GM12878 (cell line): ENCODE measurements at regions not wholly inside any gene's neighbourhood (a gene's known extent, or its start where the extent isn't known, plus 50 kb on each side); places are given as distances from the start of the nearest gene placed in this dataset.

Source experiments
- BCL11A ChIP-seq: IDR thresholded peaks from 2 replicates; pipeline ENCODE4 v1.6.1; 2011; ENCODE audit warnings: low read depth, low read length
- BRCA1 ChIP-seq: IDR thresholded peaks from 2 replicates; pipeline ENCODE4 v1.6.1; 2011; ENCODE audit warnings: low read depth, low read length, improper control_type of control experiment
- CREB1 ChIP-seq: IDR thresholded peaks from 2 replicates; pipeline ENCODE4 v1.6.1; 2012; ENCODE audit warnings: low read depth, mild to moderate bottlenecking, inconsistent platforms
- JUNB ChIP-seq: IDR thresholded peaks from 2 replicates; pipeline ENCODE4 v1.6.1; 2016; ENCODE audit warnings: antibody characterized with exemption, mild to moderate bottlenecking
- POLR2A ChIP-seq: IDR thresholded peaks from 2 replicates; pipeline ENCODE4 v1.6.1; 2011; ENCODE audit warnings: low read depth, mild to moderate bottlenecking, low read length
- POLR2AphosphoS2 ChIP-seq: IDR thresholded peaks from 2 replicates; pipeline ENCODE4 v1.6.1; 2011; ENCODE audit warnings: low read depth, mild to moderate bottlenecking, low read length, improper control_type of control experiment, moderate library complexity
- SP1 ChIP-seq: IDR thresholded peaks from one replicate; pipeline ENCODE4 v1.6.1; 2011; ENCODE audit warnings: low read depth, low read length
- TCF3 ChIP-seq: IDR thresholded peaks from 2 replicates; pipeline ENCODE4 v1.6.1; 2012; ENCODE audit warnings: low read depth, mild to moderate bottlenecking, low read length, borderline replicate concordance; ENCODE audit not compliant: insufficient read depth
- USF2 ChIP-seq: IDR thresholded peaks from 2 replicates; pipeline ENCODE4 v1.6.1; 2011; ENCODE audit warnings: low read depth, low read length, improper control_type of control experiment, borderline replicate concordance
- TF ChIP-seq, protein P1 (sequence below): IDR thresholded peaks from 2 replicates; pipeline ENCODE4 v1.6.1; 2011; ENCODE audit warnings: low read depth, mild to moderate bottlenecking, low read length, moderate library complexity, borderline replicate concordance; ENCODE audit errors: extremely low read depth
- TF ChIP-seq, protein P2 (sequence below), 3 experiments: IDR thresholded peaks in 2 of 3; conservative IDR thresholded peaks in 1 of 3; 2 replicates each; pipeline ENCODE4 v1.5.1; 2011; ENCODE audit warnings: low read depth in 3 of 3, low read length in 3 of 3, mild to moderate bottlenecking in 3 of 3, control low read depth in 2 of 3, moderate library complexity in 2 of 3, inconsistent platforms in 1 of 3, mixed read lengths in 1 of 3; ENCODE audit not compliant: control insufficient read depth in 2 of 3, insufficient read depth in 1 of 3; ENCODE audit errors: extremely low read depth in 1 of 3
- TF ChIP-seq, protein P3 (sequence below): IDR thresholded peaks from 2 replicates; pipeline ENCODE4 v1.6.1; 2011; ENCODE audit warnings: mild to moderate bottlenecking, low read depth, low read length, moderate library complexity; ENCODE audit not compliant: insufficient replicate concordance
- TF ChIP-seq, protein P4 (sequence below): IDR thresholded peaks from 2 replicates; pipeline ENCODE4 v1.6.1; 2012; ENCODE audit warnings: low read depth, low read length, improper control_type of control experiment

- TF ChIP-seq POLR2A (no peak), BRCA1 (no peak), JUNB (no peak), BCL11A (no peak), CREB1 (no peak), TCF3 (no peak), POLR2AphosphoS2 (no peak), SP1 (no peak), USF2 (no peak)
- TF ChIP-seq, protein P1, sequence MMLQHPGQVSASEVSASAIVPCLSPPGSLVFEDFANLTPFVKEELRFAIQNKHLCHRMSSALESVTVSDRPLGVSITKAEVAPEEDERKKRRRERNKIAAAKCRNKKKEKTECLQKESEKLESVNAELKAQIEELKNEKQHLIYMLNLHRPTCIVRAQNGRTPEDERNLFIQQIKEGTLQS = no peak
- TF ChIP-seq, protein P2, sequence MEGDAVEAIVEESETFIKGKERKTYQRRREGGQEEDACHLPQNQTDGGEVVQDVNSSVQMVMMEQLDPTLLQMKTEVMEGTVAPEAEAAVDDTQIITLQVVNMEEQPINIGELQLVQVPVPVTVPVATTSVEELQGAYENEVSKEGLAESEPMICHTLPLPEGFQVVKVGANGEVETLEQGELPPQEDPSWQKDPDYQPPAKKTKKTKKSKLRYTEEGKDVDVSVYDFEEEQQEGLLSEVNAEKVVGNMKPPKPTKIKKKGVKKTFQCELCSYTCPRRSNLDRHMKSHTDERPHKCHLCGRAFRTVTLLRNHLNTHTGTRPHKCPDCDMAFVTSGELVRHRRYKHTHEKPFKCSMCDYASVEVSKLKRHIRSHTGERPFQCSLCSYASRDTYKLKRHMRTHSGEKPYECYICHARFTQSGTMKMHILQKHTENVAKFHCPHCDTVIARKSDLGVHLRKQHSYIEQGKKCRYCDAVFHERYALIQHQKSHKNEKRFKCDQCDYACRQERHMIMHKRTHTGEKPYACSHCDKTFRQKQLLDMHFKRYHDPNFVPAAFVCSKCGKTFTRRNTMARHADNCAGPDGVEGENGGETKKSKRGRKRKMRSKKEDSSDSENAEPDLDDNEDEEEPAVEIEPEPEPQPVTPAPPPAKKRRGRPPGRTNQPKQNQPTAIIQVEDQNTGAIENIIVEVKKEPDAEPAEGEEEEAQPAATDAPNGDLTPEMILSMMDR (IDR thresholded peaks at IDR 0.05 in 2 of 3, conservative IDR thresholded peaks at IDR 0.05 in 1 of 3; ENCODE audit: control insufficient read depth in 2 of 3, extremely low read depth in 1 of 3, insufficient read depth in 1 of 3, low read depth in 3 of 3, low read length in 3 of 3) = no peak
- TF ChIP-seq, protein P3, sequence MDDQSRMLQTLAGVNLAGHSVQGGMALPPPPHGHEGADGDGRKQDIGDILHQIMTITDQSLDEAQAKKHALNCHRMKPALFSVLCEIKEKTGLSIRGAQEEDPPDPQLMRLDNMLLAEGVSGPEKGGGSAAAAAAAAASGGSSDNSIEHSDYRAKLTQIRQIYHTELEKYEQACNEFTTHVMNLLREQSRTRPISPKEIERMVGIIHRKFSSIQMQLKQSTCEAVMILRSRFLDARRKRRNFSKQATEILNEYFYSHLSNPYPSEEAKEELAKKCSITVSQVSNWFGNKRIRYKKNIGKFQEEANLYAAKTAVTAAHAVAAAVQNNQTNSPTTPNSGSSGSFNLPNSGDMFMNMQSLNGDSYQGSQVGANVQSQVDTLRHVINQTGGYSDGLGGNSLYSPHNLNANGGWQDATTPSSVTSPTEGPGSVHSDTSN = no peak
- TF ChIP-seq, protein P4, sequence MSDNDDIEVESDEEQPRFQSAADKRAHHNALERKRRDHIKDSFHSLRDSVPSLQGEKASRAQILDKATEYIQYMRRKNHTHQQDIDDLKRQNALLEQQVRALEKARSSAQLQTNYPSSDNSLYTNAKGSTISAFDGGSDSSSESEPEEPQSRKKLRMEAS = no peak
Measured at GRCh38 chr10:105864854-105865253, 1223.8 kb downstream of the SORCS3 start.
